ENCODE measurements at regions not wholly inside any gene's neighbourhood (a gene's known extent, or its start where the extent isn't known, plus 50 kb on each side); places are given as distances from the start of the nearest gene placed in this dataset.

DNA sequence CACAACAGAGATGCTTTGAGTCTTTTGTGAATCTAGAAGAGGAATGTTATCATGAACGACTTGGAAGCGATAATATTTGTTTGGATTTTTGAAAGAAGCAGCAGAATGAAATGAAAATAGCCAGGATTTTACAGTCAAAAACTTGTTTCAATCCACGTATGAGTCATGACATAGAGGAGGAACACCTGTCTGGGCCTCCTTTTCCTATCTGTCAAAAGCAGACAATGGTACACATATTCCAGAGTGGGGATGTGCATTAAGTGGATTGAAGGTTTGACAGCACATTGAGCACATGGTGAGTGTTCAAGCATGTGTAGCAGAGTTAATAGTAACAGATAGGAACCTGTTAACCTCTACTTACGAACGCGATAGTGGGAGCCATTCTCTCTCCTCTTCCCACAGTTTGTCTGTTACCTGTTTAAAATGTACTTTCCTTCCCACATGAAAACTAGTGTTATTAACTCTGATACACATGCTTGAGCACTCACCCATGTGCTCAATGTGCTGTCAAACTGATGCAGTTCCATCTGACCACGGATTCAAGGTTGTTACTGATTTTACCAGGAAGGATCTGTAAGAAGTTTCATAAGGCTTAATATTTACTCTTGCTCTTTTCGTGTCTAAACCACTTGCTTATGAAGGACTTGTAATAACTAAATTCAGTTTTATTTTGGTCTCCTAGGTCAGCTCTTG, 863.4 kb upstream of the SOX11 start:
- Histone ChIP-seq H3K36me3 (ENCODE audit: low read depth) (no peaks in the 10 kb centered on the region), H3K9me3 (peaks cover 35% of the 10 kb centered on the region), H3K4me1 (ENCODE audit: low read depth) (no peaks in the 10 kb centered on the region), H3K4me3 (no peak overlapping the region)
- TF ChIP-seq, protein P1, sequence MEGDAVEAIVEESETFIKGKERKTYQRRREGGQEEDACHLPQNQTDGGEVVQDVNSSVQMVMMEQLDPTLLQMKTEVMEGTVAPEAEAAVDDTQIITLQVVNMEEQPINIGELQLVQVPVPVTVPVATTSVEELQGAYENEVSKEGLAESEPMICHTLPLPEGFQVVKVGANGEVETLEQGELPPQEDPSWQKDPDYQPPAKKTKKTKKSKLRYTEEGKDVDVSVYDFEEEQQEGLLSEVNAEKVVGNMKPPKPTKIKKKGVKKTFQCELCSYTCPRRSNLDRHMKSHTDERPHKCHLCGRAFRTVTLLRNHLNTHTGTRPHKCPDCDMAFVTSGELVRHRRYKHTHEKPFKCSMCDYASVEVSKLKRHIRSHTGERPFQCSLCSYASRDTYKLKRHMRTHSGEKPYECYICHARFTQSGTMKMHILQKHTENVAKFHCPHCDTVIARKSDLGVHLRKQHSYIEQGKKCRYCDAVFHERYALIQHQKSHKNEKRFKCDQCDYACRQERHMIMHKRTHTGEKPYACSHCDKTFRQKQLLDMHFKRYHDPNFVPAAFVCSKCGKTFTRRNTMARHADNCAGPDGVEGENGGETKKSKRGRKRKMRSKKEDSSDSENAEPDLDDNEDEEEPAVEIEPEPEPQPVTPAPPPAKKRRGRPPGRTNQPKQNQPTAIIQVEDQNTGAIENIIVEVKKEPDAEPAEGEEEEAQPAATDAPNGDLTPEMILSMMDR (IDR thresholded peaks at IDR 0.05) = no peak
- ATAC-seq (no peak), DNase-seq (no peak)
- intact Hi-C loops (cut with DNase I, micrococcal nuclease) = no loop called here

DNA sequence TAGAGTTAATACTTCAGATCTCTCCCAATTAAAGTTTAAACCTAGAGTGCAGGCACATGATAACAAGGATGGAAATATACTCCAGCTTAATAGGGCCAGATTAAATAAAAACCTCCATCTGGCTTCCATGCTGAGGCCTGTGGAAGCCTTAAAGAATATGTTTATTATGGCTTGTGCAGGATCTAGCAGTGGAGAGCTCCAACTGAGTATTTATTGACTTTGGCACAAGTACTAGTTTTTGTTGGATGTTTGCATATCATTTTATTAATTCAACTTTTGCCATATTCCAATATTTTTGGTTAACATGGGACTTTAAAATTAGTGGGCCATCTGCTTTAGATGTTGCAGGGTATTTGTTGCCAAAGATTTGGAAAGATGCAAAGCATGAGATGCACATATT, 860.4 kb upstream of the SOX11 start:
- intact Hi-C loops (cut with DNase I, micrococcal nuclease) = no loop called here
- H3K36me3 ChIP-seq (ENCODE audit: low read depth) = no peaks in the 10 kb centered on the region
- DNase-seq (no peak), ATAC-seq (no peak)
- peaks cover 43% of the 10 kb centered on the region for H3K9me3 ChIP-seq
- H3K4me1 ChIP-seq (ENCODE audit: low read depth) = no peaks in the 10 kb centered on the region
- TF ChIP-seq, protein P1 (IDR thresholded peaks at IDR 0.05) = no peak
- H3K4me3 ChIP-seq = no peak overlapping the region

DNA sequence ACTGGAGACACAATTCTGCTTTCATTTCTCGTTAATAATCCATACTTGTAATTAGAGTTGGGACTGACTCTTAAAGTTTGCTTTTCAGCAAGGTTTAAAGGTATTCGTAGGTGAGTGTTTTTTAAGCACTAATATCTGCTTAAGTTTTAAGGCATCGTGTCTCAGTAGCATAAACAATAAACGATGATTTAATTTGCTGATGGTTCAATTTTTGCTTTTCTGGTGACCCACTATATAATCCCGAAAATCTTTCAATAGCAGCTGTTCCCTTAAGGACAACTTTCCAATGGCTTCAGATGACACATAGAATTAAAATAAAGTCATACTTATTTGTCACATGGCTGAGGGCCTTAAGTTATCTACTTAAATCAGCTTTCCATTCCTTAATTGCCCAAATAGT, 859.5 kb upstream of the SOX11 start:
- ATAC-seq = no peak
- peaks cover 44% of the 10 kb centered on the region for H3K9me3 ChIP-seq
- DNase-seq = no peak
- TF ChIP-seq, protein P1 (IDR thresholded peaks at IDR 0.05) = no peak
- intact Hi-C loops (cut with DNase I, micrococcal nuclease) = no loop called here
- H3K36me3 ChIP-seq (ENCODE audit: low read depth) = no peaks in the 10 kb centered on the region
- H3K4me1 ChIP-seq (ENCODE audit: low read depth) = no peaks in the 10 kb centered on the region
- no peak overlapping the region for H3K4me3 ChIP-seq

DNA sequence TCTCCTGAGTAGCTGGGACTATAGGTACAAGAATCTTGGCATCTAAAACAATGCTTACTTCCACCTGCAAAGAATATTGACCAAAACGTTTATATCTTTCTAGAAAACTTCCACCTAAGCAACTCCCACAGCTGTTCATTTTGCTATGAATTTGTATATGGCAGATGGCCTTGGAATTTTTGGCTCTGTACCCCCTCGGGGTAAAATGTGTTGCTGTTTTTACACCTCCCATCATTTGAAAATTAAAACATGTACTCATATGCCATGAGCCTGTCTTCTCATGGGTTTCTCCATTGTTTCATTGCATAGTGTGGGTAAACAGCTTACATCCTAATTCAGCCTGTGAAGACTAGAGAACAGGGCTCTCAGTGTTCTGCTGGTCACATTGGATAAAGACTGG, 853.6 kb upstream of the SOX11 start:
- H3K4me3 ChIP-seq = no peak overlapping the region
- DNase-seq = no peak
- no peaks in the 10 kb centered on the region for H3K36me3 ChIP-seq (ENCODE audit: low read depth)
- H3K4me1 ChIP-seq (ENCODE audit: low read depth) = no peaks in the 10 kb centered on the region
- H3K9me3 ChIP-seq = peaks cover 58% of the 10 kb centered on the region
- no peak for ATAC-seq
- intact Hi-C loops (cut with DNase I, micrococcal nuclease) = no loop called here
- TF ChIP-seq, protein P1 (IDR thresholded peaks at IDR 0.05) = no peak

DNA sequence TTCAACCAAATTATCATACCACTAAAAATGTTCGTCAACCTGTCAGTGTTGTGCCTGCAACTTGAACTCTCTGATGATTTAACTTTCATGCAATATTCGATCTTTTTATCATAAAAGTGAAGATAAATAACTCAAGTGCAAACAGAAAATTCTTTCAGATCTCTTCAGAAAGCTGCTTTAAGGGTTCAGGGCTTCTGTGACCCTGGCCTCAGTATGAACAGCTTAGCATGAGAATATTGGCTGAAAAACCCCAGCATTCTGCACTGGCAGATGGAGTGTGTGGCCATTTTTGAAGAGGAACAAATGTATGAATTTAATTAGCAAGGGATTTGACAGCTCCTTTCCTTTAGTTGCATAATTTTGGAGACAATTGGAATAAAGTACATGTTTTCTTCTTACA, 851.4 kb upstream of the SOX11 start:
- H3K4me3 ChIP-seq = no peak overlapping the region
- no peaks in the 10 kb centered on the region for H3K4me1 ChIP-seq (ENCODE audit: low read depth)
- ATAC-seq (no peak), DNase-seq (no peak)
- peaks cover 61% of the 10 kb centered on the region for H3K9me3 ChIP-seq
- H3K36me3 ChIP-seq (ENCODE audit: low read depth) = no peaks in the 10 kb centered on the region
- intact Hi-C loops (cut with DNase I, micrococcal nuclease) = no loop called here
- TF ChIP-seq, protein P1 (IDR thresholded peaks at IDR 0.05) = no peak

DNA sequence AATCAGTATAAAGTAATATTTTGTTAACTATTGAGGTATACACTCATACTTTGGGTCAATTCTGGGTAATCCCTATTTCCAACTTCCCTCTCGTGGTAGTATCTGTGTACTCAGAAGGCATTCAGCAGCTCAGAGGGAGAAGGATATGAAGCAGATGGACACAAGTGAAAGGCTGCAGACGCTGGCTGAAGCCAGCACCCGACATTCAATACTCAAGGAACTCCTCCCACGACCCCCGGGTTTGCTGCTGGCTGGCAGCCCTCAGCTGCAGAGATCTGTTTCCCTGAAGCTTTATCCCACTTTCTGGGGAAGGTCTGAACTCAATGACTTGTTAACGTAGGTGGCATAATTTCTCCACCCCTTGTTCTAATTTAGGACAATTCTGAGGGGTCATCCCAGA, 847.3 kb upstream of the SOX11 start:
- H3K4me1 ChIP-seq (ENCODE audit: low read depth) = no peaks in the 10 kb centered on the region
- TF ChIP-seq, protein P1 (IDR thresholded peaks at IDR 0.05) = no peak
- ATAC-seq = no peak
- H3K4me3 ChIP-seq = no peak overlapping the region
- no peaks in the 10 kb centered on the region for H3K36me3 ChIP-seq (ENCODE audit: low read depth)
- peaks cover 57% of the 10 kb centered on the region for H3K9me3 ChIP-seq
- intact Hi-C loops (cut with DNase I, micrococcal nuclease) = no loop called here
- no peak for DNase-seq
